ENCODE measurements at regions not wholly inside any gene's neighbourhood (a gene's known extent, or its start where the extent isn't known, plus 50 kb on each side); places are given as distances from the start of the nearest gene placed in this dataset.

DNA sequence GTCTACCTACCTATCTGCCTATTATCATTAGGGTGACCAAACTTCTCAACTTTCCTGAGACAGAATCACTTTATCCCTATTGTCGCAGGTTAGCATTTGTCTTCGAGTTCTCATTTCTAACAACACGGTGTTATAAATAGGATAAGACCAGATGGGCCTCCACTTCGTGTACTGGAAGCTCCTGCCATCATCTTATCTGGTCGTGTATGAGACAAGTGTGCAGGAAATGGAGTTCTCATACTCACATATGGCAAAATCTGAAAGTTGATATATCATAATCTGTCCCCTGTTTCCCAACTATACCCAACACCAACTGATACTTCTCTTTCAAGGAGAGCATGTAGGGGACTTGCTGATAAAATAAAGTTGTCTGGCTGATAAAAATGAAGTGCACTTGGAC is 287.4 kb upstream of the FOXK1 start:
- Histone ChIP-seq H2AFZ (ENCODE audit: low read length) (no peak overlapping the region), H3K23ac (ENCODE audit: insufficient read length, low read depth, low read length) (no peak overlapping the region), H3K18ac (ENCODE audit: insufficient read length, low read depth, low read length) (no peak overlapping the region), H3K27ac (ENCODE audit: insufficient read length, low read depth, low read length) (no peak overlapping the region), H3K27me3 (ENCODE audit: insufficient read depth, low read length) (no peaks in the 10 kb centered on the region), H4K8ac (replicated peaks; ENCODE audit: insufficient read length, low read depth, low read length) (no peak overlapping the region), H3K79me1 (ENCODE audit: insufficient read depth, low read depth, low read length, poor library complexity, severe bottlenecking) (no peaks in the 10 kb centered on the region), H4K5ac (ENCODE audit: insufficient read length, low read depth, low read length) (no peak overlapping the region), H3K79me2 (ENCODE audit: insufficient read depth, low read length) (no peaks in the 10 kb centered on the region), H2BK120ac (ENCODE audit: low read depth, low read length, poor library complexity, severe bottlenecking) (no peak overlapping the region), H2AK5ac (ENCODE audit: insufficient read length, low read length) (no peak overlapping the region), H3K9me3 (ENCODE audit: control insufficient read depth, low read depth, low read length) (no peaks in the 10 kb centered on the region), H3T11ph (ENCODE audit: low read length) (no peak overlapping the region), H3K4ac (ENCODE audit: low read depth, low read length) (no peak overlapping the region), H3K9ac (ENCODE audit: extremely low read depth, insufficient read length, low read length) (no peak overlapping the region), H2BK20ac (ENCODE audit: low read depth, low read length, poor library complexity, severe bottlenecking) (no peak overlapping the region), H2BK15ac (ENCODE audit: low read depth, low read length) (no peak overlapping the region), H4K91ac (ENCODE audit: insufficient read length, low read depth, low read length) (no peak overlapping the region), H2BK12ac (ENCODE audit: insufficient read length, low read depth, low read length) (no peak overlapping the region), H3K4me1 (ENCODE audit: insufficient read depth, low read length) (no peaks in the 10 kb centered on the region), H3K14ac (ENCODE audit: insufficient read depth, low read length) (no peak overlapping the region), H3K56ac (ENCODE audit: insufficient read length, low read depth, low read length) (no peak overlapping the region), H2BK5ac (ENCODE audit: insufficient read length, low read length) (no peak overlapping the region), H3K4me2 (ENCODE audit: insufficient read depth, insufficient read length, low read length) (no peak overlapping the region), H3K23me2 (ENCODE audit: insufficient read length, low read depth, low read length, poor library complexity, severe bottlenecking) (no peaks in the 10 kb centered on the region), H4K20me1 (ENCODE audit: control insufficient read depth, insufficient read depth, insufficient read length) (no peaks in the 10 kb centered on the region)
- Mint-ChIP-seq H3K4me1 (no peaks in the 10 kb centered on the region), H3K27me3 (ENCODE audit: low read depth) (peaks cover 5% of the 10 kb centered on the region), H3K9me3 (peaks cover 34 to 90% of the 10 kb centered on the region in 2 experiments), H3K27ac (no peak overlapping the region), H3K4me3 (no peak overlapping the region), H3K36me3 (ENCODE audit: insufficient read depth in 1 of 3, low read depth in 3 of 3) (peaks cover 5 to 20% (median 10%) of the 10 kb centered on the region in 3 experiments)
- DNase-seq = no peak
- TF ChIP-seq, protein P1, sequence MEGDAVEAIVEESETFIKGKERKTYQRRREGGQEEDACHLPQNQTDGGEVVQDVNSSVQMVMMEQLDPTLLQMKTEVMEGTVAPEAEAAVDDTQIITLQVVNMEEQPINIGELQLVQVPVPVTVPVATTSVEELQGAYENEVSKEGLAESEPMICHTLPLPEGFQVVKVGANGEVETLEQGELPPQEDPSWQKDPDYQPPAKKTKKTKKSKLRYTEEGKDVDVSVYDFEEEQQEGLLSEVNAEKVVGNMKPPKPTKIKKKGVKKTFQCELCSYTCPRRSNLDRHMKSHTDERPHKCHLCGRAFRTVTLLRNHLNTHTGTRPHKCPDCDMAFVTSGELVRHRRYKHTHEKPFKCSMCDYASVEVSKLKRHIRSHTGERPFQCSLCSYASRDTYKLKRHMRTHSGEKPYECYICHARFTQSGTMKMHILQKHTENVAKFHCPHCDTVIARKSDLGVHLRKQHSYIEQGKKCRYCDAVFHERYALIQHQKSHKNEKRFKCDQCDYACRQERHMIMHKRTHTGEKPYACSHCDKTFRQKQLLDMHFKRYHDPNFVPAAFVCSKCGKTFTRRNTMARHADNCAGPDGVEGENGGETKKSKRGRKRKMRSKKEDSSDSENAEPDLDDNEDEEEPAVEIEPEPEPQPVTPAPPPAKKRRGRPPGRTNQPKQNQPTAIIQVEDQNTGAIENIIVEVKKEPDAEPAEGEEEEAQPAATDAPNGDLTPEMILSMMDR (conservative IDR thresholded peaks at IDR 0.05) = no peak
- WGBS (ENCODE audit: extremely low coverage, insufficient read length, low lambda C conversion rate) = no CpG with 5 or more reads among the region's 5 CpGs

All from H9 (cell line).